Karpas-422 (cell line): ENCODE measurements at regions not wholly inside any gene's neighbourhood (a gene's known extent, or its start where the extent isn't known, plus 50 kb on each side); places are given as distances from the start of the nearest gene placed in this dataset.

Source experiments
- DNase-seq: peaks from one replicate; pipeline ENCODE4 v3.0.0-alpha.2; 2015
- H2AFZ ChIP-seq: fragments of 200-600 bp; sonication (generic); 2 replicates; pipeline ENCODE4 v1.6.1; 2014; ENCODE audit warnings: antibody characterized with exemption, low read length, mixed read lengths
- H3K27ac ChIP-seq: fragments of 200-600 bp; sonication (generic); 2 replicates; pipeline ENCODE4 v1.5.1; 2014; ENCODE audit warnings: mild to moderate bottlenecking, low read length, moderate library complexity
- H3K27me3 ChIP-seq: fragments of 200-600 bp; sonication (generic); 2 replicates; pipeline ENCODE4 v1.6.1; 2014; ENCODE audit warnings: low read length, mixed read lengths
- H3K36me3 ChIP-seq: fragments of 200-600 bp; sonication (generic); 2 replicates; pipeline ENCODE4 v1.6.1; 2014; ENCODE audit warnings: low read length, mixed read lengths; ENCODE audit not compliant: insufficient read depth
- H3K4me1 ChIP-seq: fragments of 200-600 bp; sonication (generic); 2 replicates; pipeline ENCODE4 v1.6.1; 2014; ENCODE audit warnings: mild to moderate bottlenecking, low read length, mixed read lengths
- H3K4me2 ChIP-seq: fragments of 200-600 bp; sonication (generic); 2 replicates; pipeline ENCODE4 v1.6.1; 2014; ENCODE audit warnings: low read length, low read depth, mild to moderate bottlenecking; ENCODE audit not compliant: poor library complexity, severe bottlenecking
- H3K4me3 ChIP-seq: fragments of 200-600 bp; sonication (generic); 2 replicates; pipeline ENCODE4 v1.5.1; 2014; ENCODE audit warnings: mild to moderate bottlenecking, antibody characterized with exemption, low read length, mixed read lengths
- H3K79me2 ChIP-seq: fragments of 200-600 bp; sonication (generic); 2 replicates; pipeline ENCODE4 v1.6.1; 2014; ENCODE audit warnings: mild to moderate bottlenecking, low read length, mixed read lengths
- H3K9ac ChIP-seq: fragments of 200-600 bp; sonication (generic); 2 replicates; pipeline ENCODE4 v1.6.0; 2014; ENCODE audit warnings: low read length
- H3K9me2 ChIP-seq: fragments of 200-600 bp; sonication (generic), shearing (Covaris generic); replicated peaks from 2 replicates; pipeline ENCODE4 v1.6.0; 2014; ENCODE audit warnings: mild to moderate bottlenecking, low read length, moderate library complexity; ENCODE audit not compliant: insufficient read depth
- H3K9me3 ChIP-seq: fragments of 300-700, 200-600 bp; sonication (generic); 2 replicates; pipeline ENCODE4 v1.6.1; 2014; ENCODE audit warnings: low read length, mixed read lengths
- H4K20me1 ChIP-seq: fragments of 200-600 bp; sonication (generic); 2 replicates; pipeline ENCODE4 v1.6.1; 2014; ENCODE audit warnings: mild to moderate bottlenecking, antibody characterized with exemption, low read length, low read depth; ENCODE audit not compliant: insufficient read depth

- H2AFZ ChIP-seq, result no peak overlapping the region
- no peak overlapping the region for H3K9ac ChIP-seq
- no peaks in the 10 kb centered on the region for H3K36me3 ChIP-seq
- no peaks in the 10 kb centered on the region for H3K79me2 ChIP-seq
- H3K27ac ChIP-seq, result no peak overlapping the region
- no peak overlapping the region for H3K4me3 ChIP-seq
- H3K9me2 ChIP-seq, result no peaks in the 10 kb centered on the region
- peaks cover 7% of the 10 kb centered on the region for H3K9me3 ChIP-seq
- DNase-seq, result peak; percentile 37
- H4K20me1 ChIP-seq, result no peaks in the 10 kb centered on the region
- H3K27me3 ChIP-seq, result no peaks in the 10 kb centered on the region
- H3K4me2 ChIP-seq, result no peak overlapping the region
- H3K4me1 ChIP-seq, result no peaks in the 10 kb centered on the region
Observed at GRCh38 chr6:170164271-170164900, 126.5 kb downstream of the DLL1 start.

- no peaks in the 10 kb centered on the region for H3K4me1 ChIP-seq
- H3K4me3 ChIP-seq, result no peak overlapping the region
- no peaks in the 10 kb centered on the region for H3K36me3 ChIP-seq
- no peak overlapping the region for H3K27ac ChIP-seq
- H3K9me2 ChIP-seq, result no peaks in the 10 kb centered on the region
- no peaks in the 10 kb centered on the region for H3K27me3 ChIP-seq
- H2AFZ ChIP-seq, result no peak overlapping the region
- no peak overlapping the region for H3K9ac ChIP-seq
- H3K9me3 ChIP-seq, result peaks cover 7% of the 10 kb centered on the region
- DNase-seq, result peak; percentile 5
- H3K4me2 ChIP-seq, result no peak overlapping the region
- no peaks in the 10 kb centered on the region for H4K20me1 ChIP-seq
- no peaks in the 10 kb centered on the region for H3K79me2 ChIP-seq
Observed at GRCh38 chr6:170163405-170164170, 127.3 kb downstream of the DLL1 start.

DNA sequence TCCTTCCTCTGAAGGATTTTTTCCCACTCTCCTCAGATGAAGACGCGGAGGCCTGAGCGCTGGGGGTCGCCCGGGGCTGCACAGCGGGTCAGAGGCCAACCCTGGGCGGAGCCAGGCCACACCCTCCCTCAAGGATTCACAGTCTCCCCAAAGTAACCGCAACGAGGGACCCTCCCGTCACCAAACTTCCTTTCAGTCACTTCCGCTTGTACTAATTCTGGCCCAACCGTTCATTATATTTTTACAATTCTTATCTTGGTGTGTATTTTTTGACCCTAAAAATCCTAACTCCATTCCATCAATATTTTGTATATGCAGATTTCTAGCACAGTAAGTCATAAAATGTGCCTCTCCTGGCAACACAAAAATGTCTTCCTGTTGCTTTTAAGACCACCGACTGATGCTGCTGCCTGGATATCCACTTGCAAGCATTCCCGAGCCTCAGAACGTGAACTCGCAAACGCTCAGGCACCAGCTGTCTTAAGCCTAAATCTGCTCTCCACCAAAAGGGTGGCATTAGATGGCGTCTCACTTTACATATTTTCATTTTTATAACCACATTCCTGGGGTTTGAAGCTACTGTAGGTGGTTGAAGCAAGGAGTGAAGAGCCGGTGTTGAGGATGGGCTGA lies 128.0 kb downstream of the DLL1 start:
- Histone ChIP-seq H3K9me3 (peaks cover 7% of the 10 kb centered on the region), H3K4me3 (no peak overlapping the region), H3K27me3 (no peaks in the 10 kb centered on the region), H4K20me1 (no peaks in the 10 kb centered on the region), H3K79me2 (no peaks in the 10 kb centered on the region), H3K4me2 (no peak overlapping the region), H2AFZ (no peak overlapping the region), H3K27ac (no peak overlapping the region), H3K4me1 (no peaks in the 10 kb centered on the region), H3K36me3 (no peaks in the 10 kb centered on the region), H3K9ac (no peak overlapping the region), H3K9me2 (no peaks in the 10 kb centered on the region)
- DNase-seq, result peak; percentile 6

GRCh38 chr6:170162011-170162774 lies 128.7 kb downstream of the DLL1 start:
- Histone ChIP-seq H4K20me1 (no peaks in the 10 kb centered on the region), H3K9me2 (no peaks in the 10 kb centered on the region), H3K27ac (no peak overlapping the region), H3K4me2 (no peak overlapping the region), H3K9me3 (peaks cover 7% of the 10 kb centered on the region), H3K79me2 (no peaks in the 10 kb centered on the region), H3K27me3 (no peaks in the 10 kb centered on the region), H3K4me3 (no peak overlapping the region), H3K36me3 (no peaks in the 10 kb centered on the region), H3K9ac (no peak overlapping the region), H2AFZ (no peak overlapping the region), H3K4me1 (no peaks in the 10 kb centered on the region)
- DNase-seq, result peak; percentile 11

GRCh38 chr6:170160628-170161611 lies 130.0 kb downstream of the DLL1 start:
- Histone ChIP-seq H3K27ac (no peak overlapping the region), H4K20me1 (no peaks in the 10 kb centered on the region), H3K36me3 (no peaks in the 10 kb centered on the region), H3K4me3 (no peak overlapping the region), H3K27me3 (no peaks in the 10 kb centered on the region), H3K4me1 (no peaks in the 10 kb centered on the region), H3K79me2 (no peaks in the 10 kb centered on the region), H3K9ac (no peak overlapping the region), H3K9me2 (no peaks in the 10 kb centered on the region), H2AFZ (no peak overlapping the region), H3K4me2 (no peak overlapping the region), H3K9me3 (peaks cover 7% of the 10 kb centered on the region)
- DNase-seq, result no peak

- Histone ChIP-seq H3K4me3 (no peak overlapping the region), H3K4me1 (no peaks in the 10 kb centered on the region), H3K4me2 (no peak overlapping the region), H2AFZ (no peak overlapping the region), H3K79me2 (no peaks in the 10 kb centered on the region), H3K27me3 (no peaks in the 10 kb centered on the region), H3K27ac (no peak overlapping the region), H3K36me3 (no peaks in the 10 kb centered on the region), H3K9me2 (no peaks in the 10 kb centered on the region), H4K20me1 (no peaks in the 10 kb centered on the region), H3K9me3 (peaks cover 7% of the 10 kb centered on the region), H3K9ac (no peak overlapping the region)
- peak; percentile 58 for DNase-seq
Observed at GRCh38 chr6:170160031-170160627, 130.7 kb downstream of the DLL1 start.
